ENCODE measurements at regions not wholly inside any gene's neighbourhood (a gene's known extent, or its start where the extent isn't known, plus 50 kb on each side); places are given as distances from the start of the nearest gene placed in this dataset.

DNA sequence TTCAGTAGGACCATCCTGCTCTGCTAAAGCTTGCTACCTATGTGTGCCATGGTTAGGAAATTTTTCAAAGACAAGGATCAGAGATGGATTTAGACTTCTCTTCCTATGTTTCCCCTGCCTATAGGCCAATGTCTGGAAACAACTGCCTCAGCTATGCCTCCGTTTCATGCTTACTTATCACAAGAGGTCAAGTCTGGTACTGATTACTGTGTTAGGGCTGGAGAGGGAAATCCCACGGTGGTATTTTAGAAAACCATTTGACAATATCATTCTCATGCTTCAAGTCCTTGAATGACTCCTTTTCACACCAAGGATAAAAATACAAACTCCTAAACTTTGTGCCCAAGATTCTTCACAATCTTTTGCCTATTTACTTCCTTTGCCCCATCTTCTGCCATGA lies 484.3 kb downstream of the DHX35 start:
- TF ChIP-seq, protein P1, sequence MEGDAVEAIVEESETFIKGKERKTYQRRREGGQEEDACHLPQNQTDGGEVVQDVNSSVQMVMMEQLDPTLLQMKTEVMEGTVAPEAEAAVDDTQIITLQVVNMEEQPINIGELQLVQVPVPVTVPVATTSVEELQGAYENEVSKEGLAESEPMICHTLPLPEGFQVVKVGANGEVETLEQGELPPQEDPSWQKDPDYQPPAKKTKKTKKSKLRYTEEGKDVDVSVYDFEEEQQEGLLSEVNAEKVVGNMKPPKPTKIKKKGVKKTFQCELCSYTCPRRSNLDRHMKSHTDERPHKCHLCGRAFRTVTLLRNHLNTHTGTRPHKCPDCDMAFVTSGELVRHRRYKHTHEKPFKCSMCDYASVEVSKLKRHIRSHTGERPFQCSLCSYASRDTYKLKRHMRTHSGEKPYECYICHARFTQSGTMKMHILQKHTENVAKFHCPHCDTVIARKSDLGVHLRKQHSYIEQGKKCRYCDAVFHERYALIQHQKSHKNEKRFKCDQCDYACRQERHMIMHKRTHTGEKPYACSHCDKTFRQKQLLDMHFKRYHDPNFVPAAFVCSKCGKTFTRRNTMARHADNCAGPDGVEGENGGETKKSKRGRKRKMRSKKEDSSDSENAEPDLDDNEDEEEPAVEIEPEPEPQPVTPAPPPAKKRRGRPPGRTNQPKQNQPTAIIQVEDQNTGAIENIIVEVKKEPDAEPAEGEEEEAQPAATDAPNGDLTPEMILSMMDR (IDR thresholded peaks at IDR 0.05; ENCODE audit: low read depth, low read length), result no peak
- no peak for TF ChIP-seq EZH2phosphoT487 (IDR thresholded peaks at IDR 0.05; ENCODE audit: low read depth)
- Histone ChIP-seq H3K36me3 (replicated peaks; ENCODE audit: low read depth, low read length) (no peaks in the 10 kb centered on the region), H3K27ac (ENCODE audit: low read length) (no peak overlapping the region), H3K9ac (ENCODE audit: low read length) (no peak overlapping the region), H3K9me3 (ENCODE audit: insufficient read depth, low read length) (no peaks in the 10 kb centered on the region), H3K4me3 (ENCODE audit: low read length) (no peak overlapping the region), H3K4me1 (ENCODE audit: low read length) (peaks cover 15% of the 10 kb centered on the region), H3K4me2 (ENCODE audit: low read length) (no peak overlapping the region), H2AFZ (ENCODE audit: low read depth, low read length) (peak overlapping the region; percentile 31; the same call in 1 of the 2 replicates), H3K79me2 (ENCODE audit: low read length) (no peaks in the 10 kb centered on the region), H4K20me1 (ENCODE audit: insufficient read depth, low read length) (no peaks in the 10 kb centered on the region), H3K27me3 (ENCODE audit: low read depth, low read length) (no peaks in the 10 kb centered on the region)

DNA sequence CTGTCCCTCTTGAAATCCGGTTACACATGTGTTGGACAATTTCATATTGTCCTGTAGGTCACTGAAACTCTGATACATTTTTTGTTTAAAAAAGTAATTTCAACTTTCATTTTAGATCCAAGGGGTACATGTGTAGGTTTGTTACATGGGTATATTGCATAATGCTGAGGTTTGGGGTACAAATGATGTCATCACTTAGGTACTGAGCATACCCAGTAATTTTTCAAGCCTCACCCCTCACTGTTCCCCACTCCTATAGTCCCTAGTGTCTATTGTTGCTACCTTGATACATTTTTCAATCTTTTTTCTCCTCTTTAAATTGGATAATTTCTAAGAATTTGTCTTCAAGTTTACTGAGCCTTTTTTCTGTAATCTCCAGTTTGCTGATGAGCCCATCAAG lies 483.0 kb downstream of the DHX35 start:
- Histone ChIP-seq H3K4me3 (ENCODE audit: low read length) (no peak overlapping the region), H3K27me3 (ENCODE audit: low read depth, low read length) (no peaks in the 10 kb centered on the region), H3K4me1 (ENCODE audit: low read length) (peaks cover 10% of the 10 kb centered on the region), H3K9me3 (ENCODE audit: insufficient read depth, low read length) (no peaks in the 10 kb centered on the region), H4K20me1 (ENCODE audit: insufficient read depth, low read length) (no peaks in the 10 kb centered on the region), H3K9ac (ENCODE audit: low read length) (no peak overlapping the region), H3K27ac (ENCODE audit: low read length) (no peak overlapping the region), H3K36me3 (replicated peaks; ENCODE audit: low read depth, low read length) (no peaks in the 10 kb centered on the region), H2AFZ (ENCODE audit: low read depth, low read length) (no peak overlapping the region), H3K79me2 (ENCODE audit: low read length) (no peaks in the 10 kb centered on the region), H3K4me2 (ENCODE audit: low read length) (no peak overlapping the region)
- TF ChIP-seq EZH2phosphoT487 (IDR thresholded peaks at IDR 0.05; ENCODE audit: low read depth), result no peak
- TF ChIP-seq, protein P1 (IDR thresholded peaks at IDR 0.05; ENCODE audit: low read depth, low read length), result no peak

DNA sequence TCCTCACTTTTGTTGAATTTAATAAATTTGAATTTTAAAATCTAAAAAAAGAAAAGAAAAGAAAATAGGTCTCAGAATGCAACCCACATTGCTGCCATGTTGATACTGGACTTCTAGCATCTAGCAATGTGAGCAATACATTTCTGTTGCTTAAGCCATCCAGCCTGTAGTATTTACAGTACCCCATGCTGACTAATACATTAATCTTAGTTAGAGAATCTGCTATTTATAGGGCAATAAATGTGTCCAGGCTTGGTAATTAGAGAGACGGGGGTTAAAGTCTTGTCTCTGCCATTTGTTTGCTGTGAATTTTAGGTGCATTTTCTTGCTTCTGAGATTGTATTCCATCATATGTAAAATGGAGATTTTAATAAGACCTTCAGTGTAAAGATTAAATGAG lies 471.3 kb downstream of the DHX35 start:
- Histone ChIP-seq H3K4me3 (ENCODE audit: low read length) (no peak overlapping the region), H3K36me3 (replicated peaks; ENCODE audit: low read depth, low read length) (no peaks in the 10 kb centered on the region), H3K9ac (ENCODE audit: low read length) (no peak overlapping the region), H3K27ac (ENCODE audit: low read length) (no peak overlapping the region), H3K9me3 (ENCODE audit: insufficient read depth, low read length) (no peaks in the 10 kb centered on the region), H4K20me1 (ENCODE audit: insufficient read depth, low read length) (no peaks in the 10 kb centered on the region), H2AFZ (ENCODE audit: low read depth, low read length) (no peak overlapping the region), H3K27me3 (ENCODE audit: low read depth, low read length) (no peaks in the 10 kb centered on the region), H3K79me2 (ENCODE audit: low read length) (no peaks in the 10 kb centered on the region), H3K4me2 (ENCODE audit: low read length) (no peak overlapping the region), H3K4me1 (ENCODE audit: low read length) (peaks cover 5% of the 10 kb centered on the region)
- TF ChIP-seq, protein P1 (IDR thresholded peaks at IDR 0.05; ENCODE audit: low read depth, low read length), result no peak

DNA sequence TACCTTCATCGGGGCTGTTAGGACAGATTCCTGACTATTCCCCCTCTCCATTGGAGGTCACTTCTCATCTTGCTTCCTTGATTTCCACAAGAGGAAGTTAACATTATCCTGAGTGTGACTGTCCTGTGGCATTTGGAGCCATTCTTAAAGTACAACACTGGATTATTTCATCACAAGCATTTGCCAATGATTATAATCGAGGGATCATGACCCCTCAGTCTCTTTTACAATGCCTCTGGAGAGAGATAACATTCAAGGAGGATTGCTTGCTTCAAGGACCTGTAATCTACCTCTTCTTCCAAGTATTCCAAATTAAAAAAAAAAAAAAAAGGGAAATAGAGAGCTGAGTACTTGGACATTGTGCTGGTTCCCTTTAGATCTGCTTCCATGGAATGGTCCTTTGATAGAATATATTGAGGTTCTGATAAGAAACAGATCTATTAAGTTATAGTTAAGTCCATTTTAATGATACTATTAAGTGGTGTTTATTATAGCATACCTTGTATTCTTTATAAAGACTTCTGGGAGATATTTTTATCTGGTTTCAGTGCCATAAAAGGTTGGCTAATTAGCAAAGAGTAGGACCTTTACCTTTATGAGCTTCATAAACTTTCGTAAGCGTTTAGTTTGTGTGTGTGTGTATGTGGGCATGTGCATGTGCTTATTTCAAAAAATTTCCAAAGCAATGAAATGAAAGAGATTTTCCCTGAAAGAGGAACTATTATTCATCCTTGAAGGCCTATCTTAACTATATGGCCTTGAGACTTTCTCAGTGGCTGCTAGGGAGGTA lies 469.1 kb downstream of the DHX35 start:
- Histone ChIP-seq H3K4me3 (ENCODE audit: low read length) (no peak overlapping the region), H3K4me2 (ENCODE audit: low read length) (no peak overlapping the region), H3K27ac (ENCODE audit: low read length) (no peak overlapping the region), H3K4me1 (ENCODE audit: low read length) (peaks cover 5% of the 10 kb centered on the region), H3K9ac (ENCODE audit: low read length) (no peak overlapping the region), H3K36me3 (replicated peaks; ENCODE audit: low read depth, low read length) (no peaks in the 10 kb centered on the region), H2AFZ (ENCODE audit: low read depth, low read length) (no peak overlapping the region), H4K20me1 (ENCODE audit: insufficient read depth, low read length) (no peaks in the 10 kb centered on the region), H3K27me3 (ENCODE audit: low read depth, low read length) (no peaks in the 10 kb centered on the region), H3K9me3 (ENCODE audit: insufficient read depth, low read length) (no peaks in the 10 kb centered on the region), H3K79me2 (ENCODE audit: low read length) (no peaks in the 10 kb centered on the region)
- no peak for TF ChIP-seq EZH2phosphoT487 (IDR thresholded peaks at IDR 0.05; ENCODE audit: low read depth)
- TF ChIP-seq, protein P1 (IDR thresholded peaks at IDR 0.05; ENCODE audit: low read depth, low read length), result no peak
